Astrocyte of the spinal cord (primary cell): ENCODE measurements at regions not wholly inside any gene's neighbourhood (a gene's known extent, or its start where the extent isn't known, plus 50 kb on each side); places are given as distances from the start of the nearest gene placed in this dataset.
"Not testable (repeated sequence)": the region's sequence is repeated elsewhere in the genome, so short reads cannot be mapped to it uniquely, and the experiment has no call there.

ENCODE experiments used
- DNase-seq: peaks from one replicate; pipeline ENCODE4 v3.0.0; 2011; ENCODE audit warnings: low read depth, low spot score
- H3K4me3 ChIP-seq: 2 replicates; pipeline ENCODE4 v1.5.1; 2011; ENCODE audit warnings: low read depth, mild to moderate bottlenecking, low read length, moderate library complexity
- CTCF ChIP-seq: IDR thresholded peaks from 2 replicates; pipeline ENCODE4 v1.5.1; 2012; ENCODE audit warnings: low read depth, mild to moderate bottlenecking, low read length, inconsistent platforms
- in situ Hi-C: cut with HindIII; loops from 2 replicates; pipeline ENCODE4 v1.10.0; 2017; ENCODE audit warnings: low sequenced_read_pairs

- in situ Hi-C loops, H3K4me3 ChIP-seq, DNase-seq: not testable (repeated sequence)
Observed at GRCh38 chr3:195999176-195999575, 82.7 kb downstream of the TFRC start.

- DNase-seq, in situ Hi-C loops, H3K4me3 ChIP-seq: not testable (repeated sequence)
Observed at GRCh38 chr3:195996314-195996713, 85.6 kb downstream of the TFRC start.

GRCh38 chr3:195994343-195994742, 86.0 kb upstream of the TNK2 start:
- peak; percentile 62 for DNase-seq
- in situ Hi-C loops, H3K4me3 ChIP-seq: not testable (repeated sequence)
- peak; percentile 54 for TF ChIP-seq CTCF

GRCh38 chr3:195993671-195994070, 85.3 kb upstream of the TNK2 start:
- H3K4me3 ChIP-seq, in situ Hi-C loops, DNase-seq: not testable (repeated sequence)

- H3K4me3 ChIP-seq, DNase-seq, in situ Hi-C loops: not testable (repeated sequence)
Observed at GRCh38 chr3:195992956-195993595, 84.7 kb upstream of the TNK2 start.

- DNase-seq, H3K4me3 ChIP-seq, in situ Hi-C loops: not testable (repeated sequence)
Observed at GRCh38 chr3:195991986-195992385, 83.6 kb upstream of the TNK2 start.

- DNase-seq, in situ Hi-C loops, H3K4me3 ChIP-seq: not testable (repeated sequence)
Observed at GRCh38 chr3:195991243-195991642, 82.9 kb upstream of the TNK2 start.

GRCh38 chr3:195990841-195991174, 82.5 kb upstream of the TNK2 start:
- peak overlapping the region; percentile 66 for H3K4me3 ChIP-seq
- in situ Hi-C loops, DNase-seq: not testable (repeated sequence)

- in situ Hi-C loops, result not testable (repeated sequence)
- DNase-seq, result peak; percentile 78
- peak overlapping the region; percentile 66 for H3K4me3 ChIP-seq
Observed at GRCh38 chr3:195989921-195990840, 81.8 kb upstream of the TNK2 start.

GRCh38 chr3:195989197-195989920, 81.0 kb upstream of the TNK2 start:
- in situ Hi-C loops, DNase-seq: not testable (repeated sequence)

GRCh38 chr3:195988764-195989163, 80.4 kb upstream of the TNK2 start:
- DNase-seq, in situ Hi-C loops: not testable (repeated sequence)
- peak overlapping the region; percentile 12 for H3K4me3 ChIP-seq

More at GRCh38 chr3:195989197-195989920, 81.0 kb upstream of the TNK2 start:
- peak overlapping the region; percentile 52 for H3K4me3 ChIP-seq

- H3K4me3 ChIP-seq, DNase-seq, in situ Hi-C loops: not testable (repeated sequence)
Observed at GRCh38 chr3:195987001-195987400, 78.7 kb upstream of the TNK2 start.

GRCh38 chr3:195986576-195986975, 78.2 kb upstream of the TNK2 start:
- DNase-seq, in situ Hi-C loops, H3K4me3 ChIP-seq: not testable (repeated sequence)

GRCh38 chr3:195985348-195985920, 77.1 kb upstream of the TNK2 start:
- DNase-seq, H3K4me3 ChIP-seq, in situ Hi-C loops: not testable (repeated sequence)

GRCh38 chr3:195984392-195985030, 76.2 kb upstream of the TNK2 start:
- H3K4me3 ChIP-seq, in situ Hi-C loops, DNase-seq: not testable (repeated sequence)
